ENCODE measurements at regions not wholly inside any gene's neighbourhood (a gene's known extent, or its start where the extent isn't known, plus 50 kb on each side); places are given as distances from the start of the nearest gene placed in this dataset.
"Not testable (repeated sequence)": the region's sequence is repeated elsewhere in the genome, so short reads cannot be mapped to it uniquely, and the experiment has no call there.

DNA sequence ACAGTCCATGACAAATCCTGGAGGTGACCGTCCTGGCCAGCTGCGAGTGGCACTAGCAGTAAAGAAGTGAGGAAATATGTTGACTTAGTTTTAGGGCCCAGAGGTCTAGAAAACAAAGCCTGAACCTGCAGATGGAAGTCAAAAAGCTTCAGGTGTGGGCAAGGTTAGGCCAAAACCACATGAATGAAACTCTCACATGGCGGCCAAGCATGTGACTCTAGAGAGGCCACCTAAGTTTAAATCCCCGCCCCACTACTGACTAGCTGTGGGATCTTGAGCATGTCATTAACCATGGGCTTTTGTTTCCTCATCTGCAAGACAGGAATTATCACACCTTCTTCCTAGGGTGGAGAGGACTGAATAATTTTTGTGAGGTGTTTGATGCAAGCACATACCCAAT, 148.2 kb upstream of the DAB1 start:
- DNase-seq (ENCODE audit: low read depth), result no peak

GRCh38 chr1:57558066-57558465, 134.2 kb upstream of the DAB1 start:
- DNase-seq (ENCODE audit: low read depth), result not testable (repeated sequence)

- no peak for DNase-seq (ENCODE audit: low read depth)
Observed at GRCh38 chr1:57553666-57554065, 129.8 kb upstream of the DAB1 start.

- DNase-seq (ENCODE audit: low read depth), result no peak
Observed at GRCh38 chr1:57551476-57551875, 127.6 kb upstream of the DAB1 start.

GRCh38 chr1:57550092-57550491, 126.2 kb upstream of the DAB1 start:
- no peak for DNase-seq (ENCODE audit: low read depth)

GRCh38 chr1:57549300-57549699, 125.4 kb upstream of the DAB1 start:
- DNase-seq (ENCODE audit: low read depth), result no peak

- no peak for DNase-seq (ENCODE audit: low read depth)
Observed at GRCh38 chr1:57546549-57547330, 122.9 kb upstream of the DAB1 start.

DNA sequence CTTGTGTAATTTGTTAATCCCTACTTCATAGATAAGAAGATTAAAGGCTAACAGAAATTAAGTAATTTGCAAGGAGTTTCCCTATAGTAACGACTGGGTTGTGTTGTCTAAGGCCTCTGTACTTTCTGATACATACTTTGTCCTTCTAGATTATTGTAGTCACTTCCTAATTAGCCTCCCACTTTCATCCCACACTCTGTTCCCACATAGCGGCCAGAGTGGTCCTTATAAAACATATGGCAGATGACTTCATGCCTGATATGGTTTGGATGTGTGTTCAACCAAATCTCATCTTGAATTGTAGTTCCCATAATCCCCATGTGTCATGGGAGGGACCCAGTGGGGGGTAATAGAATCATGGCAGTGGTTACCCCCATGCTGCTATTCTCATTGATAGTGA, 120.5 kb upstream of the DAB1 start:
- DNase-seq (ENCODE audit: low read depth), result no peak

DNA sequence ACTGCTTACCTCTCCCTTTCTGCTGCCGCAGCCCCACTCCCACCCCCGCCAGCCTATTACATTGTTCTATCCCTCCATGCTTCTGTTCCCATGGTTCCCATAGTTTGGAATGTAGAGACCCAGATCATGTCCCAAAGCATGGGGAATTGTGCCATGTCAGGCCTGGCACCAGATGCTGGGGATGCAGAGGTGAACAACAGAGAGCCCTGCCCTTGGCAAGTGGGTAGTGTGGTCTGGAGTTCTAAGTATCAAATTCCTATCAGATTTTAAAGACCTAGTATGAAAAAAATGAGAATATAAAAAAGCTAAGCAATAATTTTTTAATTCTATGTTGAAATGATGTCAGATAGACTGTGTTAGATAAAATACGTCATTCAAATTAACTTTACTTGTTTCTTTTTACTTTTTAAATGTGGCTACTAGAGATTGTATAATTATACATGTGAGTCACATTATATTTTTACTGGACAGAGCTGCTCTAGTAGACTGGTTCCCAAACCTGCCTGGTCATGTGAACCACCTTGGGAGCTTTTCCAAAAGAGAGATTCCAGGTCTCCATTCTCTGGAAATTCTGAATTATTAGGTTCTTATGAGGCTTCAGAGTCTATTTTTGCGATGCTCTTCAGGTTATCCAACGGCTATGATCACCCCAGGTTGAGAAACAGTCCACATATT, 113.0 kb upstream of the DAB1 start:
- DNase-seq (ENCODE audit: low read depth), result no peak

DNA sequence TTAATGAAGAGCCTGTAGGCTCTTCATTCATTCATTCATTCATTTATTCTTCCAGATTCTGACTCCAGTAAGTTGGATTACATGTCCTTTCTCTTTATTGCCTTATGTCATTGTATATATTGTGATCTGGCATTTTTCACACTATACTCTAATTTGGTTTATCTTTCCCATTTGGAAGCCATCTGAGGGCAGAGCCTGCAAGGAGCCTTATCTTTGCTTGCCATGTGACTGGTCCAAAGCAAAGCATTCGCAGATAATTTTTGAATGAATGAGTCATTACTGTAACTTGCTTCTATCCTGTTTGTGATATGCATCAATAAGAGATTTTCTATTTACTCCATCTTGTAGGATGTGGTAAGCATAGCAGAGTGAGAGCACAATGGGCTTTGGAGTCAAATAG, 108.4 kb upstream of the DAB1 start:
- DNase-seq (ENCODE audit: low read depth), result no peak

DNA sequence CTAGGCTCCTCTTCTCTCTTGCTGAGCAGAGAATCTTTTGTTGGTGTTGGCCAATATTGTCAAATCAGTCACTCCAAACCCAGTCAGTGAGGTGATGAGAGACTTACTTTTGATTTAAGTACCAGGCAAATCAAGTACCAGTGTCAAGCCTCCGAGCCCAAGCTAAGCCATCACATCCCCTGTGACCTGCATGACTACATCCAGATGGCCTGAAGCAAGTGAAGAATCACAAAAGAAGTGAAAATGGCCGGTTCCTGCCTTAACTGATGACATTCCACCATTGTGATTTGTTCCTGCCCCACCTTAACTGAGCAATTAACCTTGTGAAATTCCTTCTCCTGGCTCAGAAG, 107.0 kb upstream of the DAB1 start:
- not testable (repeated sequence) for DNase-seq (ENCODE audit: low read depth)

DNA sequence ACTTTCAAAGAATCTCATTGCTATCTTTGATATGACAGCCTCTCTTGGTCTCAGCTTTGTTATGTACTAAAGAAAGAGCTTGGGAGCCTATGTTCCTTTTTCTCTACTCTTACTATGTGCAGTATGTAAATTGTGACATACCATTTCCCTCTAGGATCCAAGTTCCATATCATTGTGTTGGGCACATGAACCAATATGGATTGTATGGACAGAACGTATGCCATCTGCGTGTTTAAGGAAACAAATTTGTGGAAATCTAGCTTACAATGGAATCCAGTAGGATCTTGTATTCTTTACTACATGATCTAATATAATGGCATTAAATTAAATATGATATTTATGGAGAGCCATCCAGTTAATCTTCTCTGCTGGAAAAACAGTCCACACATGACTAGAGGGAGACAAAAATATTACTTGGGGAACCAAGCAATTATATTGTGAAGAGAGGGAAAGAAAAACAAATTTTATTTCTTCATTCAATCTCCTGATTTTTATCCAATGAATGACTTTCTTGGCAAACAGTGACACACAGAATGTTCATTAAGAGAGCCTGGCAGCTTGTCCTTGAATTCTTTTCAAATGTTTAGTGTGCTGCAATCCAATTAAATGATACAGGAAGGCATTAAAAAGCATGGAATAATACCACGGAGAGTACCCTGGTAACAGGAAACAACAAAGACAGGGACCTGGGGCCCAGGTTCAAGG, 106.5 kb upstream of the DAB1 start:
- no peak for DNase-seq (ENCODE audit: low read depth)

DNA sequence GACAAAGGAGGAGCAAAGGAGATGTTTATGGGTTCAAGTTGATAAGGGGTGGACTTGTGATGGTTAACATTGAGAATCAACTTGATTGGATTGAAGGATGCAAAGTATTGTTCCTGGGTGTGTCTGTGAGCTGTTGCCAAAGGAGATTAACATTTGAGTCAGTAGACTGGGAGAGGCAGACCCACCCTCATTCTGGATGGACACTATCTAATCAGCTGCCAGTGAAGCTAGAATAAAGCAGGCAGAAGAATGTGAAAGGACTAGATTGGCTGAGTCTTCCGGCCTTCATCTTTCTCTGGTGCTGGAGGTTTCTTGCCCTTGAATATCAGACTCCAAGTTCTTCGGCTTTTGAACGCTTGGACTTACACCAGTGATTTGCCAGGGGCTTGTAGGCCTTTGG, 98.7 kb upstream of the DAB1 start:
- no peak for DNase-seq (ENCODE audit: low read depth)

DNA sequence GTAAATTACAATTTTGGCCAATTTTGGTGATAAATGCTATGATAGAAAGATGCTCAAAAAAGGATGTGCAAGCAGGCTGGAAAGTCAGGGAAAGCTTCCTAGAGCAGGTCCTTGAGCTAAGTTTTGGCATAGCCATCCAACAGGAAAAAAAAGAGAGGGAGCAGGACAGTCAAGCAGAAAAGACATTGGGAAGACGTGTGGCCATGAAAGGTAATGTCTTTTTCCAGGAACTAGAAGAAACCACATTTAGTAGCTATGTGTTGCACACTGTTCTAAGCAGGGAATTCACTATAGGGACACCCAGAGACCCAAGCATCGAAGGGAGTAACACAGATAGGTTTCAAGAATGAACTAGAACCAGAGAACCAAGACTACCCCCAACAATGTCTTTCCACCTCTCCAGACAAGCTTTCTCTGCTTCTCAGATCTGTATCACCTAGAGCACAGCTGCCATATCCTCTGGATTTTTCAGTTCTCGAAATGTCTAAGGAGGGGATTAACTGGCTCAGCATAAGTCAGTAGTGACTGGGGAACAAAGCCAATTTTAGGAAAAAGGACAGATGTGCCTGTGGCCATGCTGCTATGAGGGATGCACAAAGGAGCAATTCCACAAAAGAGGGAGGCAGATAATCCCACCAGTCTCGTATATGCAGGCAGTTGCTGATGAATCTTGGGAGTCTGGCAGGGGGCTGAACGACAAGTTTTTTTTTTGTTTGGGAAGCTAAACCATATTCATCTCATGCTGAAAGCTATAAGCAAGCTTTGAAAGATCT, 97.1 kb upstream of the DAB1 start:
- DNase-seq (ENCODE audit: low read depth), result no peak

- DNase-seq (ENCODE audit: low read depth), result no peak
Observed at GRCh38 chr1:57518496-57518895, 94.6 kb upstream of the DAB1 start.

- DNase-seq (ENCODE audit: low read depth), result no peak
Observed at GRCh38 chr1:57517587-57518374, 93.9 kb upstream of the DAB1 start.

- no peak for DNase-seq (ENCODE audit: low read depth)
Observed at GRCh38 chr1:57512386-57512785, 88.5 kb upstream of the DAB1 start.

DNA sequence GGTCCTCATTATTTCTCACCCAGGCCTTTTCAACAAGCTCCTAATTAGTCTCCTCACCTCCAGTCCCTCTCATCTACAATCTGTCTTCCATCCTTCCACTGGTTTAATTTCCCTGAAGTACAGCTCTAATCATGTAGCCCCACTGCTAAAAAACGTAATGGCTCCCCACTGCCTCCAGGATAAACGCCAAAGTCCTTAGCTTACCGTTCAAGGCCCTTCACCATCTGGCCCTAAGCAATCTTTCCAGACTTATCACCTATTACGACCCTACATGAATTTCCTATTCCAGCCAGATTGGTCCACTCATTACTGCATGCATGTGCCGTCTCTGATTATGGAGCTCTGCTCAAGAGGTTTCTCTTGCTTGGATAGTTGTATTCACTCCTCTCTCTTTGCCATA, 83.1 kb upstream of the DAB1 start:
- no peak for DNase-seq (ENCODE audit: low read depth)

GRCh38 chr1:57503337-57503736, 79.5 kb upstream of the DAB1 start:
- DNase-seq (ENCODE audit: low read depth), result no peak

GRCh38 chr1:57500136-57500830, 76.4 kb upstream of the DAB1 start:
- no peak for DNase-seq (ENCODE audit: low read depth)

GRCh38 chr1:57494530-57495079, 70.7 kb upstream of the DAB1 start:
- DNase-seq (ENCODE audit: low read depth), result no peak
